ENCODE measurements at regions not wholly inside any gene's neighbourhood (a gene's known extent, or its start where the extent isn't known, plus 50 kb on each side); places are given as distances from the start of the nearest gene placed in this dataset.
"Not testable (repeated sequence)": the region's sequence is repeated elsewhere in the genome, so short reads cannot be mapped to it uniquely, and the experiment has no call there.

GRCh38 chr6:14292119-14292518 lies 174.5 kb downstream of the CD83 start:
- no peak overlapping the region for H3K4me3 ChIP-seq (ENCODE audit: low read depth, low read length, poor library complexity, severe bottlenecking)
- no peaks in the 10 kb centered on the region for H3K9me2 ChIP-seq (ENCODE audit: insufficient read depth, low read length)
- no peaks in the 10 kb centered on the region for H3K79me2 ChIP-seq (ENCODE audit: insufficient read depth, low read depth, low read length)
- intact Hi-C loops (cut with micrococcal nuclease; ENCODE audit: unreplicated experiment) = no loop called here
- H2AFZ ChIP-seq (ENCODE audit: low read length) = no peak overlapping the region
- H3K4me2 ChIP-seq (ENCODE audit: low read length) = no peak overlapping the region
- POLR2A ChIA-PET = interaction anchor here (0.9 to 1.6 kb wide), 2 partner anchors 19 to 56 kb away, joined by 3 read pairs; no protein-coding TSS in a partner anchor
- DNase-seq (ENCODE audit: low spot score) = no peak
- no peaks in the 10 kb centered on the region for H4K20me1 ChIP-seq (ENCODE audit: insufficient read depth, low read length)
- CTCF ChIA-PET (ENCODE audit: unreplicated experiment) = no interaction called here
- H3K36me3 ChIP-seq (ENCODE audit: insufficient read depth, low read length) = no peaks in the 10 kb centered on the region
- no TSS peak for BruUV-seq (replicated peaks)
- H3K27ac ChIP-seq (ENCODE audit: low read depth, low read length, poor library complexity, severe bottlenecking) = no peak overlapping the region
- no peaks in the 10 kb centered on the region; the same call in 1 of the 2 replicates for H3K9me3 ChIP-seq (ENCODE audit: low read length)
- peaks cover 4% of the 10 kb centered on the region for H3K4me1 ChIP-seq (ENCODE audit: insufficient read depth, low read length, poor library complexity, severe bottlenecking)
- no peak for TF ChIP-seq CTCF (conservative IDR thresholded peaks at IDR 0.05; ENCODE audit: low read length)
- no peak for TF ChIP-seq EZH2phosphoT487 (IDR thresholded peaks at IDR 0.05; ENCODE audit: borderline replicate concordance, low read depth, low read length)

GRCh38 chr6:14294270-14294951 lies 176.8 kb downstream of the CD83 start:
- CTCF ChIA-PET (ENCODE audit: unreplicated experiment) = interaction anchor here (0.6 kb wide), 1 partner anchor 82 kb away, joined by 3 read pairs; no protein-coding TSS in a partner anchor

GRCh38 chr6:14296698-14297097 lies 179.1 kb downstream of the CD83 start:
- H3K36me3 ChIP-seq (ENCODE audit: insufficient read depth, low read length); H2AFZ ChIP-seq (ENCODE audit: low read length); DNase-seq (ENCODE audit: low spot score); BruUV-seq (replicated peaks); H3K27ac ChIP-seq (ENCODE audit: low read depth, low read length, poor library complexity, severe bottlenecking); POLR2A ChIA-PET; H3K79me2 ChIP-seq (ENCODE audit: insufficient read depth, low read depth, low read length); H3K4me2 ChIP-seq (ENCODE audit: low read length); CTCF ChIA-PET (ENCODE audit: unreplicated experiment); H4K20me1 ChIP-seq (ENCODE audit: insufficient read depth, low read length); H3K4me3 ChIP-seq (ENCODE audit: low read depth, low read length, poor library complexity, severe bottlenecking); intact Hi-C loops (cut with micrococcal nuclease; ENCODE audit: unreplicated experiment); H3K4me1 ChIP-seq (ENCODE audit: insufficient read depth, low read length, poor library complexity, severe bottlenecking); H3K9me3 ChIP-seq (ENCODE audit: low read length); H3K9me2 ChIP-seq (ENCODE audit: insufficient read depth, low read length): not testable (repeated sequence)

More at GRCh38 chr6:14294270-14294951, 176.8 kb downstream of the CD83 start:
- H3K4me2 ChIP-seq (ENCODE audit: low read length) = no peak overlapping the region
- no peak for TF ChIP-seq EZH2phosphoT487 (IDR thresholded peaks at IDR 0.05; ENCODE audit: borderline replicate concordance, low read depth, low read length)
- TF ChIP-seq CTCF (conservative IDR thresholded peaks at IDR 0.05; ENCODE audit: low read length) = no peak
- H3K4me3 ChIP-seq (ENCODE audit: low read depth, low read length, poor library complexity, severe bottlenecking) = no peak overlapping the region
- no peaks in the 10 kb centered on the region for H3K9me2 ChIP-seq (ENCODE audit: insufficient read depth, low read length)
- POLR2A ChIA-PET = interaction anchor here (1.2 to 1.5 kb wide), 2 partner anchors 16 to 26 kb away, joined by 4 read pairs; no protein-coding TSS in a partner anchor
- no peaks in the 10 kb centered on the region for H3K9me3 ChIP-seq (ENCODE audit: low read length)
- no peak overlapping the region for H2AFZ ChIP-seq (ENCODE audit: low read length)
- H3K79me2 ChIP-seq (ENCODE audit: insufficient read depth, low read depth, low read length) = no peaks in the 10 kb centered on the region
- no peaks in the 10 kb centered on the region for H3K36me3 ChIP-seq (ENCODE audit: insufficient read depth, low read length)
- no peaks in the 10 kb centered on the region for H4K20me1 ChIP-seq (ENCODE audit: insufficient read depth, low read length)
- intact Hi-C loops (cut with micrococcal nuclease; ENCODE audit: unreplicated experiment) = no loop called here
- H3K27ac ChIP-seq (ENCODE audit: low read depth, low read length, poor library complexity, severe bottlenecking) = no peak overlapping the region
- DNase-seq (ENCODE audit: low spot score) = no peak
- peaks cover 4% of the 10 kb centered on the region for H3K4me1 ChIP-seq (ENCODE audit: insufficient read depth, low read length, poor library complexity, severe bottlenecking)
- BruUV-seq (replicated peaks) = no TSS peak

- H3K9me2 ChIP-seq (ENCODE audit: insufficient read depth, low read length); DNase-seq (ENCODE audit: low spot score); H3K4me1 ChIP-seq (ENCODE audit: insufficient read depth, low read length, poor library complexity, severe bottlenecking); POLR2A ChIA-PET; CTCF ChIA-PET (ENCODE audit: unreplicated experiment); BruUV-seq (replicated peaks); H3K4me3 ChIP-seq (ENCODE audit: low read depth, low read length, poor library complexity, severe bottlenecking); H3K27ac ChIP-seq (ENCODE audit: low read depth, low read length, poor library complexity, severe bottlenecking); H3K4me2 ChIP-seq (ENCODE audit: low read length); H4K20me1 ChIP-seq (ENCODE audit: insufficient read depth, low read length); H3K36me3 ChIP-seq (ENCODE audit: insufficient read depth, low read length); H2AFZ ChIP-seq (ENCODE audit: low read length); H3K79me2 ChIP-seq (ENCODE audit: insufficient read depth, low read depth, low read length); H3K9me3 ChIP-seq (ENCODE audit: low read length); intact Hi-C loops (cut with micrococcal nuclease; ENCODE audit: unreplicated experiment): not testable (repeated sequence)
These were observed 179.5 kb downstream of the CD83 start for GRCh38 chr6:14297118-14297517.

- H3K36me3 ChIP-seq (ENCODE audit: insufficient read depth, low read length); H3K9me3 ChIP-seq (ENCODE audit: low read length); H3K4me1 ChIP-seq (ENCODE audit: insufficient read depth, low read length, poor library complexity, severe bottlenecking); H3K4me2 ChIP-seq (ENCODE audit: low read length); H2AFZ ChIP-seq (ENCODE audit: low read length); BruUV-seq (replicated peaks); H3K79me2 ChIP-seq (ENCODE audit: insufficient read depth, low read depth, low read length); intact Hi-C loops (cut with micrococcal nuclease; ENCODE audit: unreplicated experiment); DNase-seq (ENCODE audit: low spot score); H3K9me2 ChIP-seq (ENCODE audit: insufficient read depth, low read length); H4K20me1 ChIP-seq (ENCODE audit: insufficient read depth, low read length); H3K4me3 ChIP-seq (ENCODE audit: low read depth, low read length, poor library complexity, severe bottlenecking); POLR2A ChIA-PET; H3K27ac ChIP-seq (ENCODE audit: low read depth, low read length, poor library complexity, severe bottlenecking): not testable (repeated sequence)
- CTCF ChIA-PET (ENCODE audit: unreplicated experiment) = interaction anchor here (1.0 kb wide), 1 partner anchor 9 kb away, joined by 3 read pairs; no protein-coding TSS in a partner anchor
These were observed 182.6 kb downstream of the CD83 start for GRCh38 chr6:14300189-14300588.
